Neural progenitor cell (in vitro differentiated cells): ENCODE measurements at regions not wholly inside any gene's neighbourhood (a gene's known extent, or its start where the extent isn't known, plus 50 kb on each side); places are given as distances from the start of the nearest gene placed in this dataset.
A peak's percentile ranks its signal among the peaks of the same experiment; 100 is the strongest.

Experiments used
- DNase-seq: peaks from one replicate; pipeline ENCODE4 v3.0.0-alpha.2; 2016; ENCODE audit warnings: low spot score
- H2AFZ ChIP-seq: fragments of 200-600 bp; sonication (generic); replicated peaks from 2 replicates; pipeline ENCODE4 v1.6.1; 2016; ENCODE audit warnings: antibody characterized with exemption
- H3F3A ChIP-seq: fragments of 200-600 bp; sonication (generic); 2 replicates; pipeline ENCODE4 v1.6.1; 2016; ENCODE audit warnings: antibody characterized with exemption, low read depth
- H3K27ac ChIP-seq: fragments of 200-600 bp; sonication (generic); 2 replicates; pipeline ENCODE4 v1.5.1; 2016; ENCODE audit warnings: mild to moderate bottlenecking
- H3K27me3 ChIP-seq: fragments of 200-600 bp; sonication (generic); 2 replicates; pipeline ENCODE4 v1.6.1; 2016; ENCODE audit warnings: mild to moderate bottlenecking, moderate library complexity
- H3K36me3 ChIP-seq: fragments of 200-600 bp; sonication (generic); 2 replicates; pipeline ENCODE4 v1.5.1; 2016
- H3K4me1 ChIP-seq: fragments of 200-600 bp; sonication (generic); 2 replicates; pipeline ENCODE4 v1.6.1; 2016; ENCODE audit warnings: mixed run types
- H3K4me2 ChIP-seq: fragments of 200-600 bp; sonication (generic); 2 replicates; pipeline ENCODE4 v1.6.1; 2016
- H3K4me3 ChIP-seq: fragments of 200-600 bp; sonication (generic); 2 replicates; pipeline ENCODE4 v1.5.1; 2016
- H3K79me2 ChIP-seq: fragments of 200-600 bp; sonication (generic); 2 replicates; pipeline ENCODE4 v1.6.1; 2016; ENCODE audit warnings: low read depth
- H3K9ac ChIP-seq: fragments of 200-600 bp; sonication (generic); 2 replicates; pipeline ENCODE4 v1.6.1; 2016
- H3K9me3 ChIP-seq: fragments of 200-600 bp; sonication (generic); 2 replicates; pipeline ENCODE4 v1.5.1; 2016; ENCODE audit warnings: low read depth
- H4K20me1 ChIP-seq: fragments of 200-600 bp; sonication (generic); 2 replicates; pipeline ENCODE4 v1.6.1; 2016; ENCODE audit warnings: low read depth
- H3K27ac Mint-ChIP-seq: 3 replicates; pipeline ENCODE4 v1.8.0; 2021; ENCODE audit warnings: mixed read lengths
- H3K27me3 Mint-ChIP-seq: 2 replicates; pipeline ENCODE4 v1.8.0; 2022; ENCODE audit warnings: low read depth, mild to moderate bottlenecking, inconsistent platforms, moderate library complexity, mixed read lengths; ENCODE audit not compliant: insufficient read depth
- H3K36me3 Mint-ChIP-seq: 3 replicates; pipeline ENCODE4 v1.8.0; 2021; ENCODE audit warnings: mixed read lengths
- H3K4me1 Mint-ChIP-seq: 3 replicates; pipeline ENCODE4 v1.8.0; 2021; ENCODE audit warnings: mixed read lengths
- H3K4me3 Mint-ChIP-seq: 3 replicates; pipeline ENCODE4 v1.8.0; 2021; ENCODE audit warnings: mild to moderate bottlenecking, moderate library complexity, mixed read lengths
- H3K9me3 Mint-ChIP-seq: 3 replicates; pipeline ENCODE4 v1.8.0; 2020; ENCODE audit warnings: mixed read lengths
- EZH2 ChIP-seq: fragments of 200-600 bp; sonication (generic); IDR thresholded peaks from 2 replicates; pipeline ENCODE4 v1.6.1; 2017; ENCODE audit warnings: antibody characterized with exemption, mild to moderate bottlenecking, moderate library complexity
- EZH2phosphoT487 ChIP-seq: fragments of 200-600 bp; sonication (generic); IDR thresholded peaks from 2 replicates; pipeline ENCODE4 v1.6.1; 2017; ENCODE audit warnings: antibody characterized with exemption
- TF ChIP-seq, protein P1 (sequence below): fragments of 200-600 bp; sonication (generic); IDR thresholded peaks from 2 replicates; pipeline ENCODE4 v1.5.1; 2017; ENCODE audit warnings: antibody characterized with exemption, mild to moderate bottlenecking

DNA sequence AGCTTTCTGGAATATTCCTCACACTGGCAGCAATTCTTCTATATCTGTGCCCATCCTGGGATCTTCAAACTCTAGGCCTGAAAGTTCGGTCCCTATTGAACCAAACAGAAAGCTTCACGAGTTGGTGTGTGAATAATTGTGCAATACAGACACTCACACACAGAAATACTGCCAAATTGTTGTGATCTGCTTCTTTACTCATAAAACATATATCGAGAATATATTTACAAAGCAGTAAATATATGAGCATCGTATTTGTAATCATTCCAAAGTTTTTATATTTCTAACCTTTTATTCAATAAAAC lies 56.6 kb upstream of the BEX4 start:
- H3K9me3 ChIP-seq: no peaks in the 10 kb centered on the region

DNA sequence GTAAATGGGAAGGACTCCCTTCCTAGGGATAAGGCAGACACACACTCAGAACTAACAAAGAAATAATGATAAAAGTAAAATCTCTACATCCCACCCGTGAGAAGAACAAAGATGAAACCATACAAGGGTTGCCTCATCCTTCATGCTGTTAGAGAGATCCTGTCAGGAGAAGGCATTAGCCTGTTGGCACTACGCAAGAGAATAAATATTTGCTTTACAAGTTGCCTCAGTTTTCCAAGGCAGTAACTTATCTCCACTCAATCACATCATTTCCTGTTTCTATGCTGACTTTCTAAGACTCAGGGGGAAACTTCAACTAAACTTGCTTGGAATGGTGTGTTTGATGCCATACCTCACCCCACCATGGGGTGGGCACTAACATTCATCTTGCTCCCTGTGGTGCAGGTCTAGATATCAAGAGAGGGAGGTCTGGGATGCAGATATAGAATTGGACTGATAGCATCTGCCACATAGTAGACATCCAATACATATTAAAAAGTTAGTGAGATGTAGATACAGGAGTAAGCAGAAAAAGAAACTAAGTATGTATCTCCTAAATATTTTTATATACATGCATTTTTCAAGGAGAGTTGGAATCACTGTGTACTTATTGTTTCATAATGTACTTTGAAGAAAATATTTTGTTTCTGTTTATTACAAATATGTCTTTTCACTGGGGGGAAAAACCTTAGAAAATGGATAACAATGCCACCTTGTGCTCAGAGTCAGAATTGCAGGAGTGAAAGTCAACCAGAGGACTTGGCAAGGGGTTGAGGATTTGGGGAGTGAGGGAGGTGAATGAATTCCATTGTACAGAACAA lies 57.2 kb upstream of the BEX4 start:
- no peaks in the 10 kb centered on the region for H3K4me1 ChIP-seq
- H3K27me3 ChIP-seq: no peaks in the 10 kb centered on the region
- no peak overlapping the region for H2AFZ ChIP-seq
- no peaks in the 10 kb centered on the region for H3K79me2 ChIP-seq
- H3K4me3 Mint-ChIP-seq: no peak overlapping the region
- no peaks in the 10 kb centered on the region for H3K9me3 Mint-ChIP-seq
- TF ChIP-seq, protein P1, sequence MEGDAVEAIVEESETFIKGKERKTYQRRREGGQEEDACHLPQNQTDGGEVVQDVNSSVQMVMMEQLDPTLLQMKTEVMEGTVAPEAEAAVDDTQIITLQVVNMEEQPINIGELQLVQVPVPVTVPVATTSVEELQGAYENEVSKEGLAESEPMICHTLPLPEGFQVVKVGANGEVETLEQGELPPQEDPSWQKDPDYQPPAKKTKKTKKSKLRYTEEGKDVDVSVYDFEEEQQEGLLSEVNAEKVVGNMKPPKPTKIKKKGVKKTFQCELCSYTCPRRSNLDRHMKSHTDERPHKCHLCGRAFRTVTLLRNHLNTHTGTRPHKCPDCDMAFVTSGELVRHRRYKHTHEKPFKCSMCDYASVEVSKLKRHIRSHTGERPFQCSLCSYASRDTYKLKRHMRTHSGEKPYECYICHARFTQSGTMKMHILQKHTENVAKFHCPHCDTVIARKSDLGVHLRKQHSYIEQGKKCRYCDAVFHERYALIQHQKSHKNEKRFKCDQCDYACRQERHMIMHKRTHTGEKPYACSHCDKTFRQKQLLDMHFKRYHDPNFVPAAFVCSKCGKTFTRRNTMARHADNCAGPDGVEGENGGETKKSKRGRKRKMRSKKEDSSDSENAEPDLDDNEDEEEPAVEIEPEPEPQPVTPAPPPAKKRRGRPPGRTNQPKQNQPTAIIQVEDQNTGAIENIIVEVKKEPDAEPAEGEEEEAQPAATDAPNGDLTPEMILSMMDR: peak; percentile 70
- TF ChIP-seq EZH2: no peak
- no peak for TF ChIP-seq EZH2phosphoT487
- H3K4me1 Mint-ChIP-seq: no peaks in the 10 kb centered on the region
- H3K36me3 Mint-ChIP-seq: no peaks in the 10 kb centered on the region
- no peaks in the 10 kb centered on the region for H4K20me1 ChIP-seq
- no peak overlapping the region for H3K27ac ChIP-seq
- no peak overlapping the region for H3K27ac Mint-ChIP-seq
- H3K4me3 ChIP-seq: no peak overlapping the region
- no peaks in the 10 kb centered on the region for H3K36me3 ChIP-seq
- DNase-seq: peak; percentile 24
- no peak overlapping the region for H3K9ac ChIP-seq
- no peak overlapping the region for H3K4me2 ChIP-seq
- peaks cover 2% of the 10 kb centered on the region for H3K27me3 Mint-ChIP-seq
- no peaks in the 10 kb centered on the region for H3F3A ChIP-seq
- no peaks in the 10 kb centered on the region for H3K9me3 ChIP-seq

More for the DNA sequence above, 56.6 kb upstream of the BEX4 start:
- H3K36me3 Mint-ChIP-seq: no peaks in the 10 kb centered on the region
- Histone ChIP-seq H3F3A (no peaks in the 10 kb centered on the region), H3K27me3 (no peaks in the 10 kb centered on the region), H3K36me3 (no peaks in the 10 kb centered on the region), H3K9ac (no peak overlapping the region), H4K20me1 (no peaks in the 10 kb centered on the region), H3K79me2 (no peaks in the 10 kb centered on the region), H3K4me2 (no peak overlapping the region), H2AFZ (no peak overlapping the region), H3K27ac (no peak overlapping the region), H3K4me3 (no peak overlapping the region), H3K4me1 (no peaks in the 10 kb centered on the region)
- DNase-seq: no peak
- H3K4me3 Mint-ChIP-seq: no peak overlapping the region
- no peak overlapping the region for H3K27ac Mint-ChIP-seq
- TF ChIP-seq EZH2: no peak
- TF ChIP-seq, protein P1: no peak
- no peak for TF ChIP-seq EZH2phosphoT487
- H3K27me3 Mint-ChIP-seq: peaks cover 2% of the 10 kb centered on the region
- no peaks in the 10 kb centered on the region for H3K9me3 Mint-ChIP-seq
- H3K4me1 Mint-ChIP-seq: no peaks in the 10 kb centered on the region

DNA sequence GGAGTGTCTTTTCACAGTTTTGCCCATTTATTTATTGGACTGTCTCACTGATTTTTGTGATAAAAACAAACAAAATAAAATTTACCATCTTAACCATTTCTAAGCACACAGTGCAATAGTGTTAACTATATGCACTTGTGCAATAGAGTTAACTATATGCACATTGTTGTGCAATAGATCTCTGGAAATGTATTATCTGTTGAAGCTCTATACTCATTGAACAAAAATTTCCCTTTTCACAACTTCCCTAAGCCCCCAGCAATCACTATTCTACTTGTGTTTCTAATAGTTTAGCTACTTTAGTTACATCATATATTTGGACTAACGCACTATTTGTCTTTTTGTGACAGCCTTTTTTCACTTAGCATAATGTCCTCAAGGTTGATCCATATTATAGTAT lies 59.7 kb upstream of the BEX4 start:
- no peaks in the 10 kb centered on the region for H3K4me1 ChIP-seq
- DNase-seq: no peak
- TF ChIP-seq EZH2: no peak
- TF ChIP-seq, protein P1: no peak
- TF ChIP-seq EZH2phosphoT487: no peak
- H3K79me2 ChIP-seq: no peaks in the 10 kb centered on the region
- Mint-ChIP-seq H3K27me3 (peaks cover 2% of the 10 kb centered on the region), H3K4me3 (no peak overlapping the region), H3K27ac (no peak overlapping the region), H3K36me3 (no peaks in the 10 kb centered on the region), H3K9me3 (no peaks in the 10 kb centered on the region), H3K4me1 (peaks cover 5% of the 10 kb centered on the region)
- no peak overlapping the region for H2AFZ ChIP-seq
- H4K20me1 ChIP-seq: no peaks in the 10 kb centered on the region
- H3K9ac ChIP-seq: no peak overlapping the region
- no peaks in the 10 kb centered on the region for H3K27me3 ChIP-seq
- H3F3A ChIP-seq: no peaks in the 10 kb centered on the region
- no peak overlapping the region for H3K4me3 ChIP-seq
- H3K4me2 ChIP-seq: no peak overlapping the region
- no peaks in the 10 kb centered on the region for H3K36me3 ChIP-seq
- no peak overlapping the region for H3K27ac ChIP-seq
- no peaks in the 10 kb centered on the region for H3K9me3 ChIP-seq
